T-helper 1 cell treated with Interleukin-12 subunit alpha and Interleukin-12 subunit beta and Interleukin-4 antibody, amounts not matched to agents 30 ng/mL and 1 ng/mL, for 36 hours (primary cell): ENCODE measurements at regions not wholly inside any gene's neighbourhood (a gene's known extent, or its start where the extent isn't known, plus 50 kb on each side); places are given as distances from the start of the nearest gene placed in this dataset.
"Not testable (repeated sequence)": the region's sequence is repeated elsewhere in the genome, so short reads cannot be mapped to it uniquely, and the experiment has no call there.

Experiments
- intact Hi-C: fragments of 100-400 bp; cut with micrococcal nuclease; formaldehyde crosslinking; loops from one replicate; pipeline ENCODE4 v1.15.1; 2024

GRCh38 chr1:65527190-65527589 lies 106.7 kb downstream of the LEPR start:
- intact Hi-C loops = no loop called here

GRCh38 chr1:65527707-65528503 lies 107.4 kb downstream of the LEPR start:
- intact Hi-C loops = no loop called here

- intact Hi-C loops = no loop called here
Measured at GRCh38 chr1:65531972-65532570, 111.6 kb downstream of the LEPR start.

GRCh38 chr1:65535981-65536380 lies 115.5 kb downstream of the LEPR start:
- intact Hi-C loops = no loop called here

GRCh38 chr1:65538086-65538485 lies 117.6 kb downstream of the LEPR start:
- intact Hi-C loops = no loop called here

- intact Hi-C loops = no loop called here
Measured at GRCh38 chr1:65538664-65539063, 118.2 kb downstream of the LEPR start.

GRCh38 chr1:65539266-65540131 lies 119.0 kb downstream of the LEPR start:
- intact Hi-C loops = no loop called here

GRCh38 chr1:65541161-65541560 lies 120.7 kb downstream of the LEPR start:
- intact Hi-C loops = no loop called here

GRCh38 chr1:65541865-65542264 lies 121.4 kb downstream of the LEPR start:
- intact Hi-C loops = no loop called here

- intact Hi-C loops = not testable (repeated sequence)
Measured at GRCh38 chr1:65542592-65542991, 122.1 kb downstream of the LEPR start.

- intact Hi-C loops = not testable (repeated sequence)
Measured at GRCh38 chr1:65550306-65551010, 130.0 kb downstream of the LEPR start.

GRCh38 chr1:65552484-65552883 lies 132.0 kb downstream of the LEPR start:
- intact Hi-C loops = not testable (repeated sequence)

- intact Hi-C loops = not testable (repeated sequence)
Measured at GRCh38 chr1:65554086-65554764, 133.8 kb downstream of the LEPR start.

- intact Hi-C loops = no loop called here
Measured at GRCh38 chr1:65554829-65555228, 134.4 kb downstream of the LEPR start.

GRCh38 chr1:65558215-65558614 lies 137.7 kb downstream of the LEPR start:
- intact Hi-C loops = no loop called here

GRCh38 chr1:65564493-65564892 lies 144.0 kb downstream of the LEPR start:
- intact Hi-C loops = no loop called here

- intact Hi-C loops = no loop called here
Measured at GRCh38 chr1:65568285-65568684, 147.8 kb downstream of the LEPR start.

- intact Hi-C loops = no loop called here
Measured at GRCh38 chr1:65572701-65573421, 152.4 kb downstream of the LEPR start.

GRCh38 chr1:65577278-65577677 lies 156.8 kb downstream of the LEPR start:
- intact Hi-C loops = no loop called here

- intact Hi-C loops = not testable (repeated sequence)
Measured at GRCh38 chr1:65577982-65578381, 157.5 kb downstream of the LEPR start.
